ENCODE measurements at regions not wholly inside any gene's neighbourhood (a gene's known extent, or its start where the extent isn't known, plus 50 kb on each side); places are given as distances from the start of the nearest gene placed in this dataset.

- TF ChIP-seq EP300 (IDR thresholded peaks at IDR 0.05): no peak
- no peak for TF ChIP-seq POLR2A (IDR thresholded peaks at IDR 0.05)
- no peak for TF ChIP-seq CTCF (IDR thresholded peaks at IDR 0.05)
These were observed 78.0 kb upstream of the CCDC160 start for GRCh38 chrX:134158821-134159512.

Measured in sigmoid colon (tissue), 4 donors.